Activated T-cell treated with anti-CD3 and anti-CD28 coated beads, Interleukin-2, amount 50 U/mL, for 72 hours (primary cell): ENCODE measurements at regions not wholly inside any gene's neighbourhood (a gene's known extent, or its start where the extent isn't known, plus 50 kb on each side); places are given as distances from the start of the nearest gene placed in this dataset.
"Not testable (repeated sequence)": the region's sequence is repeated elsewhere in the genome, so short reads cannot be mapped to it uniquely, and the experiment has no call there.

ENCODE experiments used
- ATAC-seq, 2 donors: fragments of 150-1000 bp; cut with Tn5 transposase; replicated peaks in 1 of 2; 2 replicates each; pipeline ENCODE4 v1.10.0; 2021; ENCODE audit warnings: moderate library complexity in 2 of 2, mild to moderate bottlenecking in 1 of 2
- DNase-seq, 2 donors: peaks; one replicate each; pipeline ENCODE4 v3.0.0; 2021 to 2022; ENCODE audit warnings: mixed read lengths in 1 of 2
- H3K27ac Mint-ChIP-seq: one replicate; pipeline ENCODE4 v1.8.0; 2022; ENCODE audit warnings: mild to moderate bottlenecking, moderate library complexity, mixed read lengths
- H3K27me3 Mint-ChIP-seq: one replicate; pipeline ENCODE4 v1.8.0; 2022; ENCODE audit warnings: low read depth, mixed read lengths
- H3K36me3 Mint-ChIP-seq, 2 donors: one replicate each; pipeline ENCODE4 v1.8.0; 2022; ENCODE audit warnings: mixed read lengths in 2 of 2, mild to moderate bottlenecking in 1 of 2; ENCODE audit not compliant: insufficient read depth in 2 of 2
- H3K4me1 Mint-ChIP-seq: one replicate; pipeline ENCODE4 v1.8.0; 2022; ENCODE audit warnings: low read depth, mixed read lengths
- H3K4me3 Mint-ChIP-seq, 2 donors: one replicate each; pipeline ENCODE4 v1.8.0; 2022; ENCODE audit warnings: mild to moderate bottlenecking in 2 of 2, mixed read lengths in 2 of 2, moderate library complexity in 2 of 2
- H3K9me3 Mint-ChIP-seq, 2 donors: one replicate each; pipeline ENCODE4 v1.8.0; 2022; ENCODE audit warnings: mixed read lengths in 2 of 2

DNA sequence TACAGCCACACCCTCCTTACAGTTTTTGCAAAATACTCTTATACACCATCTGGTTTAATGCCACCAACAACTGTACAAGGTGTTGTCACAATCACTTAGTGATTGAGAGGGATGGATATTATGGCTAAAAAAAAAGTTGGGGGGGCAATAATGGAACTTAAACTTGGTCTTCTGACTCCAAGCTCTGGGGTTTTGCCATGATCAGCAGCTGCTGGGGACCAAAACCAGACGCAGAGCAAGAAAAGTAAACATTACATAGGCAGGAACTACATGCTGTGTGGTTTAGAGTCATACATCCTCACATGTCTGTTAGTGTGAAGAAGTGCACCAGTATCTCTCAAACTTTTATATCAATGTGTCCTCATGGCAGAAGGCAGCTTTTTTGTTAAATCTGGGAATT lies 152.4 kb downstream of the TBC1D2B start:
- H3K36me3 Mint-ChIP-seq, H3K4me3 Mint-ChIP-seq, H3K4me1 Mint-ChIP-seq, H3K27ac Mint-ChIP-seq, ATAC-seq, DNase-seq, H3K9me3 Mint-ChIP-seq: not testable (repeated sequence)
- peaks cover 17% of the 10 kb centered on the region for H3K27me3 Mint-ChIP-seq

DNA sequence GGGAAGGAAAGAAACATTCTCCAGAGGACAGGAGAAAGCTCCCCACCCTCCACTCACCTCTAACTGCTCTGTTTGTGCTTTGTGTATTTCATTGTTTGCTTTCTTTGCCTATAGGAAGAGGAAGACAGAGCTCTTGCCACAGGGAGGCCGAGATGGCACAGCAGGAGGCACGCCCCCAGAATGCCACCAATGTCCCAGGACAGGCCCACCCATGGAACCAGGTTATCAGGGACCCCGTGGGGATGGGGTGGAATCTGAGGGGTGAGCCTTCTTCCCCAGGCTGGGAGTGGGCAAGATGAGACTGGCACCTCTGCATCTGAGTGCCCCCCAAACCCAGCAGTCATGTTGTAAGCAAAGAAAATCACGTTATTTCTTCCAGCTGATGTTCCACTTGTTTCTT lies 155.8 kb downstream of the TBC1D2B start:
- Mint-ChIP-seq H3K4me3 (no peak overlapping the region), H3K36me3 (no peaks in the 10 kb centered on the region), H3K27ac (no peak overlapping the region), H3K27me3 (peaks cover 25% of the 10 kb centered on the region), H3K9me3 (no peaks in the 10 kb centered on the region), H3K4me1 (no peaks in the 10 kb centered on the region)
- DNase-seq (no peak), ATAC-seq (no peak)

DNA sequence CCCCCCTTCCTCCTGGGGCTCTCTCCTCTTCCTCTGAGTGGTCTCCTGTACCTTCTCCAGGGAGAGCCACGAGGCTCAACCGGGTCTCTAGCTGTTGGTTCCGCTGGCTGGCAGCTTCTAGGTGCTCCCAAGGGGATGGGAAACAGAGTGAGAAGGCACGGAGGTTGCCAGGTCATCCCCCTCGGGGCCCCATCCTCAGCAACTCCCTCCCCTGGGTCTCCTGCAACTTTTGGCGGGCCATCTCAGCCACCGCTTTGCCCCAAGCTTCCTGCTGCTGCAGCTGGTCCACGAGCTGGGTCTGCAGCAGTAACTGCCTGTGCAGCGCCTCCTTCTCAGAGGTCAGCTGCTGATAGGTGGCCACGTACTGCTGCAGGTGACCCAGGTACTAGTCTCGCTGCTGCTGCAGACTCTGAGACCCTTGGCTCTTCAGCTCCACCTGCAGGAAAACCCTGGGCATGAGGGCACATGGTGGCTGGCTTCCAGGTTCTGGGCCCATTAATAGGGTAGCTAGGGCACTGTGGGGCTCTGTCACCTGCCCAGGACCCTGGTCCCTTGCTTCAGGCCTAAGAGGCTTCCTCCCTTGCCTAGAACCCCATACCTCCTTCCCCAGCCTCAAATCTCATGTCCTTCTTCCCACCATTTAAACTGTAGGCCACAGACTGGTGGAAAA lies 160.4 kb downstream of the TBC1D2B start:
- not testable (repeated sequence) for H3K4me3 Mint-ChIP-seq, H3K36me3 Mint-ChIP-seq, DNase-seq, H3K4me1 Mint-ChIP-seq, ATAC-seq, H3K9me3 Mint-ChIP-seq, H3K27ac Mint-ChIP-seq
- H3K27me3 Mint-ChIP-seq = peaks cover 16% of the 10 kb centered on the region

DNA sequence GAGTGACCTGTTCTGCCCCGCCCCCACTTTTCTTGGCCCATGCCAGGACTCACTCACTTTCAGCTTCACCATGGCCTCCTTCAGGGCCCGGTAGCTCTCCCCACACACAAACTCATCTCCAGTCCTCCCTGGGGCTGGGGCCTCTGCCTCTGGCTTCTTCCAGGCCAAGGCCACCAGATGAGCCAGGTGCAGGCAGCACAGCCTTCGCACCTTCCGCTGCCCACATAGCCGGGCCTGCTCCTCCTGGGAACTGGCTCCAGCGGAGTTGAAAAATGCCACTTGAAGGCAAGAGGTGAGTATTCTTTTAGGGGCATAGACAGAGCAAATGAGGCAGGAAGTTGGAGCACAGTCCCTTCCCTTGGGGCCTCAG lies 161.6 kb downstream of the TBC1D2B start:
- H3K9me3 Mint-ChIP-seq, H3K36me3 Mint-ChIP-seq, H3K4me1 Mint-ChIP-seq, ATAC-seq, H3K27ac Mint-ChIP-seq, H3K27me3 Mint-ChIP-seq, H3K4me3 Mint-ChIP-seq, DNase-seq: not testable (repeated sequence)

DNA sequence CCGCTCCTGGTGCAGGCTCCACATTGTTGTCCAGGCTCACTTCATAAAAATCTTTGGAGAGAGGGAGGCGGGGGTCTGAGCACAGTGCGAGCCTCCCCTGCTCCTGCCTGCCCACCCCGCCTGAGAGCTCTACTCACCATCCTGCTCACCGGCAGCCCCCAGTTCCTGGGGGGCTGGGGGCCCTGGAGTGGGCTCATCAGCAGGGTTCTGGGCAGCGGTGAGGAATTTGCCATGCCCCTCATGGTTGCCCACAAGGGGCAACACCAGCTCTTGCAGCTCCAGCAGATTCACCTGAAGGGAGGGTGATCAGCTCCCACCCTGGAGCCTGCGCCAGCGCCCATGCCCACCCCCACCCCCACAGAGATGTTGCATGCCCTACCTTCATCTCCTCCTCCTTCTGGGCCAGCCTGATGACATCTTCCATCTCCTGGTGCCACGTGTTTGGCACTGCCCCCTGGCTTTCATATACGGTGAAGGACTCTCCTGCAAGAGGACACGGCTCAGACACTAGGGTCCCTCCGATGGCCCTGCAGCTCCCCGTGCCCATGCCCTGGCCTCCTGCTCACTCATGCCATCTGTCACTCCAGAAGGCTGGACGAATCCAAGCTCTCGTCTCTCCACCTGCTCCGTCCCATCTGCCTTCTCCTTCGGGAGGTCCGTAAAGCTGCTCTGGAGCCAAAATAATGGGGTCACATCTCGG lies 162.1 kb downstream of the TBC1D2B start:
- DNase-seq = no peak
- no peak for ATAC-seq
- Mint-ChIP-seq H3K4me1 (no peaks in the 10 kb centered on the region), H3K9me3 (no peaks in the 10 kb centered on the region), H3K27me3 (peaks cover 8% of the 10 kb centered on the region), H3K4me3 (no peak overlapping the region), H3K27ac (no peak overlapping the region), H3K36me3 (no peaks in the 10 kb centered on the region)

DNA sequence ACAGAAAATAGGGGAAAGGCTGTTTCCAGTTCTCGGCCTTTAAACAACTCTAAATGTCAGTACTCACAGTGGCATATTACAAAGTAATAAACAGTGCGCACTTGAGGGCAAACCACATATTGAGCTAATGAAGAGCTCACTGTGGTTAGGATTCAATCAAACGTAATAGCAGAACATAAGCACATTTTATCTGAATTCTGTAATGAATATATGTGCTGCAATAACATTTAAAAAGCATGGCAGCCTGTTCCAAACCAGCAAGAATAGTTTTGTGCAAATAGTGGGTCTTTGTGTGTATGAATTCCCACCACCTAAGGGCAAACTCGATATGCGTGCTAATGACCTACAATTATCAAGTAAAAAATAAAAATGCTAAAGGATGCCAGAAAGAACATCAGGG lies 163.0 kb downstream of the TBC1D2B start:
- not testable (repeated sequence) for H3K27me3 Mint-ChIP-seq, H3K4me3 Mint-ChIP-seq, H3K9me3 Mint-ChIP-seq, ATAC-seq, H3K4me1 Mint-ChIP-seq, DNase-seq, H3K36me3 Mint-ChIP-seq, H3K27ac Mint-ChIP-seq

DNA sequence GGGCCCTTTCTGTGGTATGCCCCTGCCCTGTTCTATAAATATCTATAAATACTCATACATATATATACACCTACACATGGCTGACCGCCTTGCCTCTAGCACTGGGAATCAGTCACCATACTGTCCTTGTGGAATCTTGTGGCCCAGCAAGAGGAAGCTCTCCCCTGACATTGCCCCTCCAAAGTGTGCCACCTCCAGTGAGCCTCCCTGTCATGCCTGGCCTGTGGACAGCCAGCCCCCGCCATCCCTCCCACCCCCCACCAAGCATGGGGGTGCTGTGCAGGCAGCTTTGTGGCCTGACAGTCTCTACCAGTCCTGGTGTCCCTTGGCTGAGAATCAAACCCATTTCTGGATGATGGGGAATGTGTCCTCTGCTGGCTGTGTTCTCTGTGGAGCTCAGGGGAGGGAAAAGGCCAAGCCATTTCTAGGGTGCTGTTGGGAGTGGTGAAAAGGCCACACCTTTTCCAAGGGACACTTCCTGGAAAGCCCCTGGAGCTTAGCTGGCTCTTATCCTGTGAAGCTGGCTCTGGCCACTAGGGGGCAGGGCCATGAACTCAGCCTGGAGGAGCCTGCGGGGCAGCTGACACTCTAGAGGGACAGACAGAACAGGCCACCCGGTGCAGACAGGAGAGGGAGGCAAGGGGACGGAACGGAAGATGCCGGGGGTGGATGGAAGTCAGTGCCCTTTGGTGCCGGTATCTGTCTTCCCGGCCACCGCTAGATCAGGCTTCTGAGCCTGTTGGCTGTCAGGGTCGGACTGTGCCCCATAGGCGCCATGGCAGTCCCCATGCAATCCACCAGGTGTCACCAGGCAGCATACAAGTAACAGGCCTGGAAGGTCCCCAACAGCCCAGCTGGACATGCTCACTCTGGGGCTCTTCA lies 167.2 kb downstream of the TBC1D2B start:
- H3K27ac Mint-ChIP-seq = peak overlapping the region; percentile 6
- DNase-seq = peak; percentile 79 to 86
- not testable (repeated sequence) for H3K27me3 Mint-ChIP-seq, H3K36me3 Mint-ChIP-seq, H3K9me3 Mint-ChIP-seq, H3K4me1 Mint-ChIP-seq
- peak overlapping the region; percentile 72 to 82 for H3K4me3 Mint-ChIP-seq
- ATAC-seq = peak; percentile 85 to 86

DNA sequence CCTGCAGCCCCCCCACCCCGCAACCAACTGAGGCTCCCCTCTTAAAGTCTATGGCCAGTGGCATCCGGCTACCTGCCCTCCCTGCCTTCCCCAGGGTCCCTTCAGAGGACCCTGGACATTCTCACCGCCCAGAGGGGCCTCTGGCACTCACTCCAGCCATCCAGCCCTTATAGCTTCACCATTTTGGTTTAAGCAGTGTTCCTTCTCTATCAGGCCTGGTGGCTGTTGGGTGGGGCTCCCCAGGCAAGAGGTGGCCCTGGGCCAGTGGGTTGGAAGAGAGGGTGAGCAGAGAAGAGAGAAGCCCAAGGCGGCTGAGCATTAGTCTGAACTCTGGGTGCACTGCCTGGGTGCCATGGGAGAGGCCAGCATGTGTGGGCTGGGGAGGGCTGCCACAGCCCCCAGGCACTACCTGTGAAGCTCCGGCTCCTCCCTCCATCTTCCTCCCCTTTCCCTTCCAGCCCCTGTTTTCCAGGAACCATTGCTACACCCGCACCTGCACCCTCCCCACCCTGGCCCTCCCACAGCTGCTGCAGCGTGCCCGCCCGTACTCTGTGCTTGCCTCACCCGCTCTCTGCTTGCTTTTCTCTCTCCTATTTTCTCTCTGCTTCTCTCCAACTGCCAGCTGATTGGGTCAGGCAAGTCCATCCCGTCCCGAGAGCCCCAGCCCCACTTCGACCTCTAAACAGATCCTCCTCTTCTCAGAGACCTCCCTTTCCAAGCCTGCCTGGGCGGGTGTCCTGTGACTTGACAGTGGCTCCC lies 168.2 kb downstream of the TBC1D2B start:
- Mint-ChIP-seq H3K4me3 (no peak overlapping the region), H3K27me3 (no peaks in the 10 kb centered on the region), H3K27ac (no peak overlapping the region), H3K9me3 (no peaks in the 10 kb centered on the region), H3K36me3 (no peaks in the 10 kb centered on the region), H3K4me1 (no peaks in the 10 kb centered on the region)
- no peak for DNase-seq
- no peak for ATAC-seq

DNA sequence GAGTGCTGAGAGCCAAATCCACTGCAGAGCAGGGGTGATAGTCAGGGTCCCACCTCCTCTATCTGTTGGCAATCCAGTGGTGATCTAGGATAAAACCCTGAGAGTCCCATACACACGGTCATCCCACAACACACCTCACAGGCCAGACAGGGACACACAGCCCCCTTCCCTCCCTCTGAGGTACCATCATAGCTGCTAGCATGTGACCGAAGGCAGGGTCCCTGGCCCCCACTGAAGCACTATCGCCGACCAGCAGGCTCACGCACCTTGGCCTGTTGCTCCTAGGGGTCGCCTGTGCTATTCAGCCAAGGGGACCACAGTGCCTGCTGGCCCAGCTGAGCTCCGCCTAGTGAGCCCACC lies 168.8 kb downstream of the TBC1D2B start:
- H3K27me3 Mint-ChIP-seq, DNase-seq, H3K4me3 Mint-ChIP-seq, H3K27ac Mint-ChIP-seq, H3K36me3 Mint-ChIP-seq, H3K4me1 Mint-ChIP-seq, H3K9me3 Mint-ChIP-seq, ATAC-seq: not testable (repeated sequence)

DNA sequence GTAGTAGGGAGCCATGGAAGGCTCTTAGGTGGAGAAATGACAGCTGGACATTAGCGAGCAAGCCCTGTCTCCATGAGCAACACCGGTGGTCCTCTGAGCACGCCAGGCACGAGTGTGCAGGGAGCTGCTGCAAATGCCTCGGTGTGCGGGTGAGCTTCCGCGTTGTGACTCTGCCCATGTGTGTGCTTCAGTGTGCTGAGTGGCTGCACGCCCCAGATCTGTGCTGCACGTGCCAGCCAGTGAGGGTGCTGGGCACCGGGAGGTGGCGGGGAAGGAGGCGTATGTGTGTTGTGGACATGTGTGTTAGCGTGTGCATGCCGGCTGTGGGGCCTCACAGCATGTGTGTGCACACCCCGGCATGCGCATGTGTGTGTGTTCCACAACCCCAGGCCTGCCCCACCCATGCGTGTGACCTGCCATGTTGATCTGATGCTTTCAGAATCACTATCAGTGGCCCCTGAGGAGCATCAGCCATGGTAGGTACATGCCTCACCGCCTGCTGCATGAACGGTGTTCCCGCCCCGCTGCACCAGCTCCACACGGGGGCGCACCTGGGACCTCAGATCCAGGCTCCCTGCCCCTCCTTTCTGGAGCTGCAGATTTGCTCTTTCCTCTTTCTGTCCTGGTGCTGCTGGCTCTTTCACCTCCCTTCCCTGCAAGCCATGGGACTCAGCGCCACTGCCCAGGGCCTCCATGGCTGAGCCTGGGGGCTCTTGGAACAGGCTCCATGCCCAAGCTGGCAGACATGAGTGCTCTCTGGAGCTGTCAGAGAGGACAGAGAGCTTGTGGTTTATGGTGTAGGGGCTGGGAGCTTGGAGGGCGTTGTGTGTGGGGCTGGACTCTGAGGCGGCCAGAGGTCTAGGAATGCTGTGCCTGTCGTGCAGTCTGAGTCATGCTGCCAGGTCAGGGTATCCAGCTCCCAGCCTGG lies 169.4 kb downstream of the TBC1D2B start:
- DNase-seq (peak in 1 of 2 donors; percentile 71), ATAC-seq (peak in 1 of 2 donors; percentile 65)
- Mint-ChIP-seq H3K9me3 (no peaks in the 10 kb centered on the region), H3K27me3 (no peaks in the 10 kb centered on the region), H3K36me3 (no peaks in the 10 kb centered on the region), H3K4me3 (no peak overlapping the region), H3K27ac (no peak overlapping the region), H3K4me1 (no peaks in the 10 kb centered on the region)

DNA sequence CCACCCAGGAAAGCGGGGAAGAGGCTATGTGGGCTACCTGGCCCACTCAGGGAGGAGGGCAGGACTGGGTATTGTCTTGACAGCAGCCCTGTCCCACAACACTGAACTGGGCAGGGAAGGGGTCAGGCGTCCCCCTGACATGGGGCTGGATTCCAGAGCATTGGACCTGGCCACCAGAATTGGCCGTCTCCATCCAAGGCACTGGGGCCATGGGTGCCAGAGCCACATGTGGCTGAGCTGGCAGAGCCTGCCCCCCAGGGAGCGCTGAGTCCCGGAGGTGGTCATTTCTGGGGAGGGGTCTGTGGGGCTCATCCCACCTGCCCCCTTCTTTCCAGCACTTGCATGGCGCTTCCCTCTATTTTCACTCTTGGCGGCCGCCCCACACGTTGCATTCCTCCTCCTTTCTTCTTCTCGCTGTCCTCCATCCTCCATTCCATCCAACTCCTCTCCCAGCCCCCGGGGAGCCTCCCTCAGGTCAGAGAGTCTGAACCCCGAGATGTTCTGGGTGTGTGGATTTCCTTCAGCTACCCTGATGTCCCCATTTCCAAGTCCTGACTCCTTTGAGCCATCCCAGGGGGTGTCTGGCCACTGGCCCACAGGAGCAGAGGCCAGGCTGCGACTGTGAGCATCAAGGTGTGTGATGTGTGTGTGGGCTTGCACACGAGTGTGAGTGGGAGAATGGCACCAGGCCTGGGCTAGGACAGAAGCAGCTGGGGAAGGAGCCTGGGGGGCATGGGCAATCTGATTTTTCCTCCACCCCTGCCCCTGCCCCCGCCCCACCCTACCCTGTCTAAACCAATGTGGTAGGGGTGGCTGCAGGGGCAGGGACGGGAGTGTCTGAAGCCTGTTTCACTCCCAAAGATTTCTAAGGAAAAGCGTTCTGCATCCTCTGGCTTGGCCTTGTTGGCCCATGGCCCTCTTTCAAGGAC lies 171.2 kb downstream of the TBC1D2B start:
- ATAC-seq, H3K9me3 Mint-ChIP-seq, H3K27me3 Mint-ChIP-seq: not testable (repeated sequence)

More for the DNA sequence above, 171.2 kb downstream of the TBC1D2B start:
- not testable (repeated sequence) for H3K27ac Mint-ChIP-seq, H3K4me1 Mint-ChIP-seq, H3K36me3 Mint-ChIP-seq, H3K4me3 Mint-ChIP-seq, DNase-seq
